IMR-90 (cell line): ENCODE measurements at regions not wholly inside any gene's neighbourhood (a gene's known extent, or its start where the extent isn't known, plus 50 kb on each side); places are given as distances from the start of the nearest gene placed in this dataset.
"Not testable (repeated sequence)": the region's sequence is repeated elsewhere in the genome, so short reads cannot be mapped to it uniquely, and the experiment has no call there.

ENCODE experiments used
- ATAC-seq: fragments of 200-7000 bp; cut with Tn5 transposase; 2 replicates; pipeline ENCODE4 v1.9.1; 2020; ENCODE audit warnings: low read depth, mild to moderate bottlenecking, moderate library complexity
- BruUV-seq: library from RNA; stranded (reverse); fragments of 400-500 nt; replicated peaks from 2 replicates; lab custom pipeline; 2021; lab: Mats Ljungman, UMichigan
- CTCF ChIA-PET: fragments of 300-600 bp; formaldehyde crosslinking; extraction: SDS; loops from one replicate; lab custom pipeline; 2021; ENCODE audit warnings: antibody characterized with exemption; lab: Yijun Ruan, JAX
- POLR2A ChIA-PET: fragments of 300-600 bp; sonication (Branson Sonifier 250); formaldehyde crosslinking; loops from one replicate; lab custom pipeline; 2022; ENCODE audit warnings: antibody characterized with exemption; ENCODE audit not compliant: unreplicated experiment; lab: Charles Lee
- DNase-seq: peaks from one replicate; pipeline ENCODE4 v3.0.0; 2013
- H2AFZ ChIP-seq: replicated peaks from 2 replicates; pipeline ENCODE3; 2013; ENCODE audit warnings: low read length, mild to moderate bottlenecking; ENCODE audit not compliant: poor library complexity
- H2AK5ac ChIP-seq: 2 replicates; pipeline ENCODE4 v1.6.1; 2013; ENCODE audit warnings: low read depth, low read length, inconsistent platforms
- H2AK9ac ChIP-seq: replicated peaks from 2 replicates; pipeline ENCODE3; 2013; ENCODE audit warnings: mild to moderate bottlenecking, low read depth, low read length, moderate library complexity; ENCODE audit not compliant: poor library complexity
- H2BK120ac ChIP-seq: 2 replicates; pipeline ENCODE4 v1.6.1; 2013; ENCODE audit warnings: low read depth, low read length, inconsistent platforms
- H2BK15ac ChIP-seq: 3 replicates; pipeline ENCODE4 v1.6.1; 2013; ENCODE audit warnings: low read depth, low read length, inconsistent platforms
- H2BK20ac ChIP-seq: 2 replicates; pipeline ENCODE4 v1.6.1; 2013; ENCODE audit warnings: low read depth, mild to moderate bottlenecking, inconsistent platforms, low read length, moderate library complexity
- H2BK5ac ChIP-seq: 2 replicates; pipeline ENCODE4 v1.6.1; 2013; ENCODE audit warnings: mild to moderate bottlenecking, low read depth, low read length, inconsistent platforms; ENCODE audit not compliant: poor library complexity, severe bottlenecking
- H3K14ac ChIP-seq: replicated peaks from 2 replicates; pipeline ENCODE4 v1.6.1; 2013; ENCODE audit warnings: low read depth, low read length, inconsistent platforms
- H3K18ac ChIP-seq: 2 replicates; pipeline ENCODE4 v1.6.1; 2013; ENCODE audit warnings: low read depth, low read length, control low read depth
- H3K23ac ChIP-seq: 2 replicates; pipeline ENCODE4 v1.6.1; 2013; ENCODE audit warnings: low read depth, low read length, inconsistent platforms
- H3K27ac ChIP-seq: 2 replicates; pipeline ENCODE4 v1.5.1; 2013; ENCODE audit warnings: mild to moderate bottlenecking, control low read depth, low read length; ENCODE audit not compliant: insufficient read depth
- H3K27me3 ChIP-seq: 2 replicates; pipeline ENCODE4 v1.6.1; 2013; ENCODE audit warnings: low read length; ENCODE audit not compliant: control insufficient read depth, insufficient read depth
- H3K36me3 ChIP-seq: 2 replicates; pipeline ENCODE4 v1.6.1; 2013; ENCODE audit warnings: low read length, mixed read lengths; ENCODE audit not compliant: control insufficient read depth, insufficient read depth
- H3K4ac ChIP-seq: 2 replicates; pipeline ENCODE4 v1.6.1; 2013; ENCODE audit warnings: low read depth, low read length, inconsistent platforms
- H3K4me1 ChIP-seq: 2 replicates; pipeline ENCODE4 v1.6.1; 2013; ENCODE audit warnings: low read length, mixed read lengths; ENCODE audit not compliant: control insufficient read depth, insufficient read depth
- H3K4me2 ChIP-seq: 2 replicates; pipeline ENCODE4 v1.6.1; 2013; ENCODE audit warnings: low read depth, mild to moderate bottlenecking, control low read depth, low read length, moderate library complexity
- H3K4me3 ChIP-seq: 2 replicates; pipeline ENCODE4 v1.5.1; 2013; ENCODE audit warnings: low read depth, mild to moderate bottlenecking, control low read depth, low read length, moderate library complexity; ENCODE audit not compliant: insufficient read depth
- H3K56ac ChIP-seq: 2 replicates; pipeline ENCODE4 v1.6.1; 2013; ENCODE audit warnings: low read length, inconsistent platforms; ENCODE audit not compliant: insufficient read depth; ENCODE audit errors: extremely low read depth
- H3K79me1 ChIP-seq, 2 experiments: 2 replicates each; pipeline ENCODE4 v1.6.1; 2013; ENCODE audit warnings: low read length in 2 of 2, inconsistent platforms in 1 of 2, low read depth in 1 of 2
- H3K9ac ChIP-seq: 2 replicates; pipeline ENCODE4 v1.6.1; 2013; ENCODE audit warnings: low read depth, low read length, control low read depth
- H3K9me1 ChIP-seq: 2 replicates; pipeline ENCODE4 v1.6.1; 2013; ENCODE audit warnings: low read length, inconsistent platforms; ENCODE audit not compliant: insufficient read depth
- H3K9me3 ChIP-seq: 2 replicates; pipeline ENCODE4 v1.6.1; 2013; ENCODE audit warnings: low read length; ENCODE audit not compliant: control insufficient read depth, insufficient read depth
- H4K20me1 ChIP-seq: 2 replicates; pipeline ENCODE4 v1.6.1; 2013; ENCODE audit warnings: low read length, inconsistent platforms; ENCODE audit not compliant: insufficient read depth
- H4K5ac ChIP-seq: 2 replicates; pipeline ENCODE4 v1.6.1; 2013; ENCODE audit warnings: mild to moderate bottlenecking, low read depth, low read length, control low read depth
- H4K8ac ChIP-seq, 2 experiments: 2 replicates each; pipeline ENCODE4 v1.6.1; 2013; ENCODE audit warnings: low read depth in 2 of 2, low read length in 2 of 2, control low read depth in 1 of 2, inconsistent platforms in 1 of 2
- H4K91ac ChIP-seq: 2 replicates; pipeline ENCODE4 v1.6.1; 2013; ENCODE audit warnings: low read depth, low read length, inconsistent platforms; ENCODE audit not compliant: insufficient read depth
- CEBPB ChIP-seq: IDR thresholded peaks from 2 replicates; pipeline ENCODE4 v1.6.1; 2012; ENCODE audit warnings: low read depth, low read length, improper control_type of control experiment
- RFX5 ChIP-seq: IDR thresholded peaks from 2 replicates; pipeline ENCODE4 v1.8.0; 2012; ENCODE audit warnings: low read depth, mild to moderate bottlenecking, low read length, moderate library complexity
- WGBS, 2 experiments: methylation state at CpG; one replicate each; pipeline versions ENCODE4 v1.1.5 to v1.1.7; 2013; ENCODE audit warnings: missing lambda C conversion rate in 2 of 2; ENCODE audit not compliant: insufficient read length in 1 of 2; ENCODE audit errors: extremely low coverage in 2 of 2; 5-methylcytosine and 5-hydroxymethylcytosine counted together
- dilution Hi-C: fragments of 300-500 bp; cut with HindIII; formaldehyde crosslinking; loops from one replicate; pipeline ENCODE4 v1.14.3; 2018; ENCODE audit warnings: low sequenced_read_pairs; ENCODE audit not compliant: unreplicated experiment
- in situ Hi-C: fragments of 300-500 bp; cut with MboI; formaldehyde crosslinking; loops from 3 replicates; pipeline ENCODE4 v1.14.3; 2019; ENCODE audit warnings: low sequenced_read_pairs, inconsistent platforms, mixed read lengths
- intact Hi-C: fragments of 100-400 bp; cut with micrococcal nuclease; formaldehyde crosslinking; loops from 2 replicates; pipeline ENCODE4 v1.10.0; 2022

DNA sequence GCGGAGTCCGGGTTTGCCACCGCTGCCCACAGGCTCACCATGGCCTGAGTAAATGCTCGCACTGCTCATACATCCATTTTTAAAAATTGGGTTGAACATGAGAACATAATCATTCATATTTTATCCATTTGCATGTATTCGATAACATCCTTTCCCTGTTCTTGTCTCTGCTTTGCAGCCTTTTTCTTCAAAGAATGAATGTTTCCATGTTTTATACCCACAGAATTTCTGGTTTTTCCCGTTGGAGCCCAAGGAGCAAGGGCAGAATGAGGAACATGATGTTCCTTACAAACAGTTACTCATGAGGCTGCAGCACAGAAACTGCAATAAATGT, 146.5 kb downstream of the CCDC74A start (continued):
- no peak for TF ChIP-seq CEBPB
- TF ChIP-seq RFX5: no peak

DNA sequence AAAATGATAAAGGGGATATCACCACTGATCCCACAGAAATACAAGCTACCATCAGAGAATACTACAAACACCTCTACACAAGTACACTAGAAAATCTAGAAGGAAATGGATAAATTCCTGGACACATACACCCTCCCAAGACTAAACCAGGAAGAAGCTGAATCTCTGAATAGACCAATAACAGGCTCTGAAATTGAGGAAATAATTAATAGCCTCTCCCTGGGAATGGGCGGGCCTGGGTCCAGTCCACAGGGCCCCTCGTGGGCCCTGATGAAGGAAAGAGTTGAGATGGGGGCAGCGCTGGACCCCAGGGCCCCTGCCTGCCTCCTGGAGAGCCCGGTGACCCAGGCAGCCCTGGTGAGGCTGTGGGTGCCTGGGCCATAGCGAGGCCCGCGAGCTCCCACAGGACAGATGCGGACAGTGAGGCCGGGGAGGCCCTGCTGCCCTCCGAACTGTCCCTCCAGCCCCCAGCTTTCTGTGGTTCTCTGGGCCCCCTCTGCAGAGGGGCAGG, 154.0 kb downstream of the CCDC74A start:
- 0 out of 2 replicates have a peak overlapping the region, but pooled peaks have one; percentile 18 for H2BK20ac ChIP-seq
- peak overlapping the region; percentile 48 for H3K23ac ChIP-seq
- H3K36me3 ChIP-seq, H4K20me1 ChIP-seq, H3K9me3 ChIP-seq, DNase-seq, dilution Hi-C loops, BruUV-seq, H3K27me3 ChIP-seq, H2AK9ac ChIP-seq, H3K4me1 ChIP-seq, H2AK5ac ChIP-seq, H3K9me1 ChIP-seq: not testable (repeated sequence)
- ChIA-PET POLR2A (interaction anchor here (0.6 to 0.7 kb wide), 2 partner anchors 9 to 10 kb away, joined by 3 read pairs; no protein-coding TSS in a partner anchor), CTCF (interaction anchor here (1.0 to 1.5 kb wide), 4 partner anchors 9 to 120 kb away, joined by 3 to 5 read pairs (median 4); no protein-coding TSS in a partner anchor)
- H4K8ac ChIP-seq: peak overlapping the region; percentile 60 to 89
- peaks cover 0 to 19% of the 10 kb centered on the region in 2 experiments for H3K79me1 ChIP-seq
- peak overlapping the region; percentile 43; the same call in 1 of the 3 replicates for H2BK15ac ChIP-seq
- H3K18ac ChIP-seq: peak overlapping the region; percentile 73
- peak overlapping the region; percentile 58 for H3K27ac ChIP-seq
- ATAC-seq: peak; percentile 31
- H2BK120ac ChIP-seq: peak overlapping the region; percentile 78
- H2BK5ac ChIP-seq: peak overlapping the region; percentile 82
- H2AFZ ChIP-seq: peak overlapping the region; percentile 97
- H3K14ac ChIP-seq: peak overlapping the region; percentile 78
- intact Hi-C loops (loop anchor here (5.0 kb wide), 1 partner anchor 189 kb away; the partner anchor contains the start of gene MZT2A), in situ Hi-C loops (loop anchor here (25.0 kb wide), 1 partner anchor 106 kb away; no protein-coding TSS in a partner anchor)
- H4K5ac ChIP-seq: peak overlapping the region; percentile 85
- H3K4me2 ChIP-seq: peak overlapping the region; percentile 78
- H3K56ac ChIP-seq: peak overlapping the region; percentile 57; the same call in 1 of the 2 replicates
- no CpG with 5 or more reads among the region's 10 CpGs for WGBS, 2 experiments
- peak overlapping the region; percentile 81 for H3K4ac ChIP-seq
- H3K9ac ChIP-seq: peak overlapping the region; percentile 80
- H3K4me3 ChIP-seq: peak overlapping the region; percentile 75
- H4K91ac ChIP-seq: peak overlapping the region; percentile 76
